ENCODE measurements at regions not wholly inside any gene's neighbourhood (a gene's known extent, or its start where the extent isn't known, plus 50 kb on each side); places are given as distances from the start of the nearest gene placed in this dataset.

- H3K4me3 ChIP-seq = no peak overlapping the region
- H3K36me3 ChIP-seq = no peaks in the 10 kb centered on the region
- H3K27me3 ChIP-seq = no peaks in the 10 kb centered on the region
- intact Hi-C loops (cut with DNase I; ENCODE audit: low total_unique reads) = no loop called here
- H3K27ac ChIP-seq = no peak overlapping the region
- no peak for DNase-seq
- no peaks in the 10 kb centered on the region for H3K4me1 ChIP-seq
- H3K9me3 ChIP-seq = no peaks in the 10 kb centered on the region
- TF ChIP-seq CTCF (IDR thresholded peaks at IDR 0.05) = no peak
Measured at GRCh38 chr2:51237626-51238271, 205.8 kb upstream of the NRXN1 start.

- no peaks in the 10 kb centered on the region for H3K36me3 ChIP-seq
- H3K27me3 ChIP-seq = no peaks in the 10 kb centered on the region
- TF ChIP-seq CTCF (IDR thresholded peaks at IDR 0.05) = no peak
- H3K4me3 ChIP-seq = no peak overlapping the region
- DNase-seq = no peak
- H3K27ac ChIP-seq = no peak overlapping the region
- H3K9me3 ChIP-seq = no peaks in the 10 kb centered on the region
- intact Hi-C loops (cut with DNase I; ENCODE audit: low total_unique reads) = no loop called here
- H3K4me1 ChIP-seq = no peaks in the 10 kb centered on the region
Measured at GRCh38 chr2:51232027-51232426, 200.1 kb upstream of the NRXN1 start.

- H3K27me3 ChIP-seq = no peaks in the 10 kb centered on the region
- H3K4me3 ChIP-seq = no peak overlapping the region
- TF ChIP-seq CTCF (IDR thresholded peaks at IDR 0.05) = no peak
- H3K4me1 ChIP-seq = no peaks in the 10 kb centered on the region
- DNase-seq = no peak
- H3K9me3 ChIP-seq = no peaks in the 10 kb centered on the region
- intact Hi-C loops (cut with DNase I; ENCODE audit: low total_unique reads) = no loop called here
- H3K27ac ChIP-seq = no peak overlapping the region
- no peaks in the 10 kb centered on the region for H3K36me3 ChIP-seq
Measured at GRCh38 chr2:51231071-51231470, 199.1 kb upstream of the NRXN1 start.

- no peaks in the 10 kb centered on the region for H3K36me3 ChIP-seq
- no peak for DNase-seq
- H3K9me3 ChIP-seq = no peaks in the 10 kb centered on the region
- no peaks in the 10 kb centered on the region for H3K27me3 ChIP-seq
- no peaks in the 10 kb centered on the region for H3K4me1 ChIP-seq
- H3K27ac ChIP-seq = no peak overlapping the region
- intact Hi-C loops (cut with DNase I; ENCODE audit: low total_unique reads) = no loop called here
- TF ChIP-seq CTCF (IDR thresholded peaks at IDR 0.05) = no peak
- no peak overlapping the region for H3K4me3 ChIP-seq
Measured at GRCh38 chr2:51225377-51225776, 193.4 kb upstream of the NRXN1 start.

GRCh38 chr2:51224790-51225189 is 192.9 kb upstream of the NRXN1 start:
- no peaks in the 10 kb centered on the region for H3K4me1 ChIP-seq
- no peak overlapping the region for H3K4me3 ChIP-seq
- DNase-seq = no peak
- no peak for TF ChIP-seq CTCF (IDR thresholded peaks at IDR 0.05)
- no peaks in the 10 kb centered on the region for H3K27me3 ChIP-seq
- H3K27ac ChIP-seq = no peak overlapping the region
- intact Hi-C loops (cut with DNase I; ENCODE audit: low total_unique reads) = no loop called here
- no peaks in the 10 kb centered on the region for H3K36me3 ChIP-seq
- H3K9me3 ChIP-seq = no peaks in the 10 kb centered on the region

GRCh38 chr2:51222106-51222505 is 190.2 kb upstream of the NRXN1 start:
- no peak for TF ChIP-seq CTCF (IDR thresholded peaks at IDR 0.05)
- intact Hi-C loops (cut with DNase I; ENCODE audit: low total_unique reads) = no loop called here
- Histone ChIP-seq H3K27me3 (no peaks in the 10 kb centered on the region), H3K36me3 (no peaks in the 10 kb centered on the region), H3K27ac (no peak overlapping the region), H3K9me3 (no peaks in the 10 kb centered on the region), H3K4me1 (no peaks in the 10 kb centered on the region), H3K4me3 (no peak overlapping the region)
- no peak for DNase-seq
